Hepatocyte (in vitro differentiated cells): ENCODE measurements at regions not wholly inside any gene's neighbourhood (a gene's known extent, or its start where the extent isn't known, plus 50 kb on each side); places are given as distances from the start of the nearest gene placed in this dataset.

Experiments
- EZH2 ChIP-seq: fragments of 200-600 bp; sonication (generic); IDR thresholded peaks from 2 replicates; pipeline ENCODE4 v1.6.1; 2016; ENCODE audit warnings: antibody characterized with exemption, mild to moderate bottlenecking, borderline replicate concordance
- EZH2phosphoT487 ChIP-seq: fragments of 200-600 bp; sonication (generic); IDR thresholded peaks from one replicate; pipeline ENCODE4 v1.6.1; 2018; ENCODE audit warnings: antibody characterized with exemption, mild to moderate bottlenecking, low read depth, moderate library complexity; ENCODE audit not compliant: unreplicated experiment, severe bottlenecking
- TF ChIP-seq, protein P1 (sequence below): fragments of 200-600 bp; sonication (generic); IDR thresholded peaks from 2 replicates; pipeline ENCODE4 v1.5.1; 2016; ENCODE audit warnings: antibody characterized with exemption, mild to moderate bottlenecking; ENCODE audit not compliant: poor library complexity

DNA sequence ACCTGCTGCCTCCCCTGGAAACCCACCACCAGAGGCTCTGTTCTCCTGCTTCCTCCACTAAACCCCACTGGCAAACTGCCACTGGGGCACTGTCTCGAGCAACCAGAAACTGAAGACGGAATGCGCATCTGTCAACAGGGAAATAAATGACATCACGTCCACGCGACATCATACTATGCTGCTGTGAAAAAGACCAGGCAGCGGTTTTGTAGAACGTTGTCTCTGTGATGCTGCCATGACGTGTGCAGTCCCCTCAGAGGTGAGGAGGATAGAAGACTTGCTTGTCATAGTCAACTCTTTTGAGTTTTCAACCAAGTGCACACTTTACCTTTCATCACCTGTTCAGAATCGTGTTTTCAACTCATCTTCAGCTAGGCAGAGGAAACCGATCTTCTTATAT is 203.0 kb upstream of the IGF1R start:
- TF ChIP-seq, protein P1, sequence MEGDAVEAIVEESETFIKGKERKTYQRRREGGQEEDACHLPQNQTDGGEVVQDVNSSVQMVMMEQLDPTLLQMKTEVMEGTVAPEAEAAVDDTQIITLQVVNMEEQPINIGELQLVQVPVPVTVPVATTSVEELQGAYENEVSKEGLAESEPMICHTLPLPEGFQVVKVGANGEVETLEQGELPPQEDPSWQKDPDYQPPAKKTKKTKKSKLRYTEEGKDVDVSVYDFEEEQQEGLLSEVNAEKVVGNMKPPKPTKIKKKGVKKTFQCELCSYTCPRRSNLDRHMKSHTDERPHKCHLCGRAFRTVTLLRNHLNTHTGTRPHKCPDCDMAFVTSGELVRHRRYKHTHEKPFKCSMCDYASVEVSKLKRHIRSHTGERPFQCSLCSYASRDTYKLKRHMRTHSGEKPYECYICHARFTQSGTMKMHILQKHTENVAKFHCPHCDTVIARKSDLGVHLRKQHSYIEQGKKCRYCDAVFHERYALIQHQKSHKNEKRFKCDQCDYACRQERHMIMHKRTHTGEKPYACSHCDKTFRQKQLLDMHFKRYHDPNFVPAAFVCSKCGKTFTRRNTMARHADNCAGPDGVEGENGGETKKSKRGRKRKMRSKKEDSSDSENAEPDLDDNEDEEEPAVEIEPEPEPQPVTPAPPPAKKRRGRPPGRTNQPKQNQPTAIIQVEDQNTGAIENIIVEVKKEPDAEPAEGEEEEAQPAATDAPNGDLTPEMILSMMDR = no peak
- TF ChIP-seq EZH2 = no peak
- no peak for TF ChIP-seq EZH2phosphoT487
